Chondrocyte (in vitro differentiated cells): ENCODE measurements at regions not wholly inside any gene's neighbourhood (a gene's known extent, or its start where the extent isn't known, plus 50 kb on each side); places are given as distances from the start of the nearest gene placed in this dataset.

ENCODE experiments used
- DNase-seq: peaks from one replicate; pipeline ENCODE4 v3.0.0; 2021; ENCODE audit warnings: mixed read lengths, low spot score
- H3K27ac Mint-ChIP-seq: one replicate; pipeline ENCODE4 v1.8.0; 2021; ENCODE audit warnings: mild to moderate bottlenecking, moderate library complexity, mixed read lengths; ENCODE audit not compliant: unreplicated experiment
- H3K27me3 Mint-ChIP-seq: 2 replicates; pipeline ENCODE4 v1.8.0; 2021; ENCODE audit warnings: low read depth, mixed read lengths
- H3K36me3 Mint-ChIP-seq: 2 replicates; pipeline ENCODE4 v1.8.0; 2021; ENCODE audit warnings: low read depth, mixed read lengths
- H3K4me1 Mint-ChIP-seq: 2 replicates; pipeline ENCODE4 v1.8.0; 2021; ENCODE audit warnings: low read depth, mild to moderate bottlenecking, mixed read lengths
- H3K4me3 Mint-ChIP-seq: one replicate; pipeline ENCODE4 v1.8.0; 2021; ENCODE audit warnings: mild to moderate bottlenecking, moderate library complexity, mixed read lengths; ENCODE audit not compliant: unreplicated experiment
- H3K9me3 Mint-ChIP-seq: 2 replicates; pipeline ENCODE4 v1.8.0; 2021; ENCODE audit warnings: low read depth, mixed read lengths
- TF ChIP-seq, protein P1 (sequence below): fragments of 200-600 bp; sonication (generic); IDR thresholded peaks from 2 replicates; pipeline ENCODE4 v1.5.0; 2021; ENCODE audit warnings: antibody characterized with exemption, mild to moderate bottlenecking, moderate library complexity

DNA sequence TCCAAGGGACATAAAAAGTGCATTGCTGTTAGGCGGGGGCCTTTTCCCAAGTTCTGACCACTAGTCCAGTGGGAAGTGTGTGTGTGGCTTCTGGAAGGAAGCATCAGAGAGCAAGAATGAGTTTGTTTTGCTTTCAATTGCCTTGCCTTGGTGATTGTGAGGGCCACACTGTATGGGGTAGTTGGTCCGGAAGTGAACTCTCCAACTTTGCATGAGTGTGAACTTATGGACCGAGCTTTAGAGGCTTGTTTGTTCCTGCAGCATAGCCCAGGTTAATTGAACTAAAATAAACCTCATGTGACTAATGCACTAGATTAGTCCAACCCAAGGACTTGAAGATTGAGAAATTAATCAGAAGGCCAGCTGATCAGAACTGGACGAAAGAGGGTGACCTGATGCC, 171.7 kb downstream of the NR2F2 start:
- Mint-ChIP-seq H3K27ac (no peak overlapping the region), H3K4me1 (no peaks in the 10 kb centered on the region), H3K9me3 (no peaks in the 10 kb centered on the region), H3K36me3 (no peaks in the 10 kb centered on the region), H3K27me3 (peaks cover 12% of the 10 kb centered on the region), H3K4me3 (no peak overlapping the region)
- TF ChIP-seq, protein P1, sequence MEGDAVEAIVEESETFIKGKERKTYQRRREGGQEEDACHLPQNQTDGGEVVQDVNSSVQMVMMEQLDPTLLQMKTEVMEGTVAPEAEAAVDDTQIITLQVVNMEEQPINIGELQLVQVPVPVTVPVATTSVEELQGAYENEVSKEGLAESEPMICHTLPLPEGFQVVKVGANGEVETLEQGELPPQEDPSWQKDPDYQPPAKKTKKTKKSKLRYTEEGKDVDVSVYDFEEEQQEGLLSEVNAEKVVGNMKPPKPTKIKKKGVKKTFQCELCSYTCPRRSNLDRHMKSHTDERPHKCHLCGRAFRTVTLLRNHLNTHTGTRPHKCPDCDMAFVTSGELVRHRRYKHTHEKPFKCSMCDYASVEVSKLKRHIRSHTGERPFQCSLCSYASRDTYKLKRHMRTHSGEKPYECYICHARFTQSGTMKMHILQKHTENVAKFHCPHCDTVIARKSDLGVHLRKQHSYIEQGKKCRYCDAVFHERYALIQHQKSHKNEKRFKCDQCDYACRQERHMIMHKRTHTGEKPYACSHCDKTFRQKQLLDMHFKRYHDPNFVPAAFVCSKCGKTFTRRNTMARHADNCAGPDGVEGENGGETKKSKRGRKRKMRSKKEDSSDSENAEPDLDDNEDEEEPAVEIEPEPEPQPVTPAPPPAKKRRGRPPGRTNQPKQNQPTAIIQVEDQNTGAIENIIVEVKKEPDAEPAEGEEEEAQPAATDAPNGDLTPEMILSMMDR, result no peak
- no peak for DNase-seq

GRCh38 chr15:96503276-96503675, 172.8 kb downstream of the NR2F2 start:
- TF ChIP-seq, protein P1, result no peak
- H3K36me3 Mint-ChIP-seq, result no peaks in the 10 kb centered on the region
- H3K27ac Mint-ChIP-seq, result no peak overlapping the region
- no peak overlapping the region for H3K4me3 Mint-ChIP-seq
- no peaks in the 10 kb centered on the region for H3K4me1 Mint-ChIP-seq
- DNase-seq, result no peak
- H3K27me3 Mint-ChIP-seq, result peaks cover 12% of the 10 kb centered on the region
- no peaks in the 10 kb centered on the region for H3K9me3 Mint-ChIP-seq

DNA sequence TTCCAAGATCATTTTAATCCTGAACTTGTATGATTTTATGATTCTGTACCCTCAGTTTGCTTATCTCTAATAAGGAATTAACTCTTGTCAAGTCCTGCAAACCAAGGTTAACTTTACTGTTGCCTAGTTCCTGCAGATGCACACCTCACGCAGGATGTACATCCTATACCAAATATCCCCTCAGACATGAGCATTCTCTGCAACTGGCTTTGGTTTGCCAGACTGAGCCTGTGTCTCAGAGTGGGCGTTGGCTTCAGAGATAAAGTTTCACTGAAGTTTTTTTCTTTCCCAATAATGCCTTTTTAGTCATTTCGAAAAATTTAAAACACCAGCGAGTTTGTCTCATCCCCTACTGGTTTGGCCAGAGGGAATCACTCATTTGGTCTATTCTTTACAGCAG, 173.9 kb downstream of the NR2F2 start:
- TF ChIP-seq, protein P1, result no peak
- Mint-ChIP-seq H3K4me3 (no peak overlapping the region), H3K36me3 (no peaks in the 10 kb centered on the region)

GRCh38 chr15:96505014-96505413, 174.5 kb downstream of the NR2F2 start:
- Mint-ChIP-seq H3K27ac (no peak overlapping the region), H3K4me3 (no peak overlapping the region), H3K4me1 (no peaks in the 10 kb centered on the region), H3K27me3 (peaks cover 15% of the 10 kb centered on the region), H3K9me3 (no peaks in the 10 kb centered on the region), H3K36me3 (no peaks in the 10 kb centered on the region)
- no peak for DNase-seq
- TF ChIP-seq, protein P1, result no peak

More for the DNA sequence above, 173.9 kb downstream of the NR2F2 start:
- no peak for DNase-seq
- Mint-ChIP-seq H3K4me1 (no peaks in the 10 kb centered on the region), H3K9me3 (no peaks in the 10 kb centered on the region), H3K27me3 (peaks cover 14% of the 10 kb centered on the region), H3K27ac (no peak overlapping the region)

GRCh38 chr15:96514607-96515285, 184.2 kb downstream of the NR2F2 start:
- TF ChIP-seq, protein P1, result no peak
- H3K4me1 Mint-ChIP-seq, result no peaks in the 10 kb centered on the region
- H3K9me3 Mint-ChIP-seq, result peaks cover 8% of the 10 kb centered on the region
- H3K27ac Mint-ChIP-seq, result no peak overlapping the region
- no peaks in the 10 kb centered on the region for H3K36me3 Mint-ChIP-seq
- DNase-seq, result no peak
- peaks cover 8% of the 10 kb centered on the region for H3K27me3 Mint-ChIP-seq
- no peak overlapping the region for H3K4me3 Mint-ChIP-seq
